ENCODE measurements at regions not wholly inside any gene's neighbourhood (a gene's known extent, or its start where the extent isn't known, plus 50 kb on each side); places are given as distances from the start of the nearest gene placed in this dataset.

- TF ChIP-seq CTCF (conservative IDR thresholded peaks at IDR 0.05) = no peak
- no peak for TF ChIP-seq EZH2 (IDR thresholded peaks at IDR 0.05; ENCODE audit: low read depth)
Measured at GRCh38 chr3:13235897-13236296, 162.7 kb upstream of the IQSEC1 start.
